Effector CD8-positive, alpha-beta T cell (primary cell): ENCODE measurements at regions not wholly inside any gene's neighbourhood (a gene's known extent, or its start where the extent isn't known, plus 50 kb on each side); places are given as distances from the start of the nearest gene placed in this dataset.
"Not testable (repeated sequence)": the region's sequence is repeated elsewhere in the genome, so short reads cannot be mapped to it uniquely, and the experiment has no call there.

Experiments used
- DNase-seq: peaks from one replicate; lab custom pipeline; 2025; lab: John Stamatoyannopoulos, UW

DNA sequence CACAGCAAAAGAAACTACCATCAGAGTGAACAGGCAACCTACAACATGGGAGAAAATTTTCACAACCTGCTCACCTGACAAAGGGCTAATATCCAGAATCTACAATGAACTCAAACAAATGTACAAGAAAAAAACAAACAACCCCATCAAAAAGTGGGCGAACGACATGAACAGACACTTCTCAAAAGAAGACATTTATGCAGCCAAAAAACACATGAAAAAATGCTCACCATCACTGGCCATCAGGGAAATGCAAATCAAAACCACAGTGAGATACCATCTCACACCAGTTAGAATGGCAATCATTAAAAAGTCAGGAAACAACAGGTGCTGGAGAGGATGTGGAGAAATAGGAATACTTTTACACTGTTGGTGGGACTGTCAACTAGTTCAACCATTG is 207.8 kb downstream of the USP6NL start:
- not testable (repeated sequence) for DNase-seq

GRCh38 chr10:11403116-11403515 is 208.3 kb downstream of the USP6NL start:
- peak; percentile 13 for DNase-seq

DNA sequence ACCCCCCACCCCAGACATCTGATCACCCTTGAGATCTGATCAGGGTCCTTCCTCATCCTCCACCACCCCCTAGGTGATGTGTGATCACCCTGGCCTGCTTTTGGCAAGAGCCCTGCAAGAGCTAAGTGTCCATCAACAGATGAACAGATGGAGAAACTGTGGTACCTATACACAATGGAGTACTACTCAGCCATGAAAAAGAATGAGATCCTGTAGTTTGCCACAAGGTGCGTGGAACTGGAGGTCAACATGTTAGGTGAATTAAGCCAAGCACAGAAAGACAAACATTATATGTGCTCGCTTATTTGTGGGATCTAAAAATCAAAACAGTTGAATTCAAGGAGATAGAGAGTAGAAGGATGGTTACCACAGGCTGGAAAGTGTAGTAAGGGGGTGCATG is 209.1 kb downstream of the USP6NL start:
- no peak for DNase-seq

DNA sequence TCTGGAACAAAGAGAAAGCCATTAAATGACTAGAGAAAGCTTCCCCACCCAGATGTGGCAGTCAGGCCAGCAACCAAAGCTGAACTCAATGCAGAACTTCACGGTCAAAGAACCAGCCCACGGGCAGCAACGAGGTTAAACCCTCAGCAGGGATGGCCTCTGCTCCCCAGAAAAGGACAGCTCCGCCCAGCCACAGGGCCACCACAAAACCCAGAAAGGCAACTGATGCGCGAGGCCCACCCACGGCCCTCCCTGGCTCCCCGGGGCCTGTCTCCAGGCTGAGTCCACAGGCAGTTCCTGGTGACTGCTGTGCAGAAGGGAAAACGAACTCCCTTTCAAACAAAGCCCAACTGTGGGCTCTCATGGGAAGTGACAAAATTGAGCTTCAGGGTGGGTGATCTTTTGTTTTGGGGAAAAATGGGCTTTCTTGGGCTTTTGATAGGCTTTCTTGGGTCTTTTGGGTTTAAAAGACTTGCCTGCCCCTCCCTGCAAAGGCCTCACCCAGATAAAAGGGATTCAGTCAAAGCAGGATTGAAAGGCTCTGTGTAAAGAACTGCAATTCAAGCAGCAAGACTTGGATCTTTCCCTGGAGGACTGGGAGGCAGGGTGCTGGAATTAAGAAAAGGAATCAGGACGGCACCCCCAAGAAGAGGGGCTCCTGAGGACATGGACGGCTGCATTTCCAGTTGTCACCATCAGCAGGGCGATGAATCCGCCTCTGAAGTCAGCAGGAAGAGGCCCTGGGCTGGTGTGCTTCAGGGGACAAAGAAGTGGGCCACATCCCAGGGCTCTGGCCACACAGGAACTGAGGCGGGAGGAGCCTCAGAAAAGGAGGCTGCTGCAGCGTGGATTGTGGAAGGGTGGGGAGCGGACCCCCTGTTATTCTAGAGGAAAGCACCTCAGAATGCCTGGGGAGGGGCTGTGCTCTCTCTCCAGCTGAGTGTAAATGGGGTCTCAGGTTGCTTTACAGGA is 209.9 kb downstream of the USP6NL start:
- DNase-seq, result no peak

DNA sequence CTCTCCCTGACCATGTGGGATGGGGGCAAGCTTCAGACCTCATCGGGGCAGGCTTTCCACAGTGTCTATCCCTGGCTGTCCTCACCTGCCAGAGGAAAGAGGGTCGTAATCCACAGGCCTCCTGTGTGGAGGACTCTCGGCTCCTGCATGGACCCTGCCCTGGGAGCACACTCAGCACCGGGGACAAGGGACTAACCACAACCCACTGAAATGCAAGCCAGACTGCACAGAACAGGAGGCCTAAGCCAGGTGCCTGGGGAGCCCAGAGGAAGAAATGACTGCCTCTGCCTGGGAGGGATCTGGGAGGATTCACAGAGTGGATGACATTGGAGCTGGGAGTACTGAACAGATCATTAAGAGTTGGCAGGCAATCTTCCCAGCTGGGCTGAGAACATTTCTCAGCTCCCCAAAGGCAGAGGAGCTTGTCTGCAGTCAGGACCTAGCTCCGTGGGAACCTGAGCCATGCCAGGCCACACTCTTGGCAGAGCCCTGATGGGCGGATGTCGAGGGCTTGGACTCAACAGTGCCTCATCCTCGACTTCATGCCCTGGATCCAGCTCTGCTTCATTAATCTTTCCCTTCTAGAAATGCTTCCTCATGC is 213.4 kb downstream of the USP6NL start:
- DNase-seq, result no peak

DNA sequence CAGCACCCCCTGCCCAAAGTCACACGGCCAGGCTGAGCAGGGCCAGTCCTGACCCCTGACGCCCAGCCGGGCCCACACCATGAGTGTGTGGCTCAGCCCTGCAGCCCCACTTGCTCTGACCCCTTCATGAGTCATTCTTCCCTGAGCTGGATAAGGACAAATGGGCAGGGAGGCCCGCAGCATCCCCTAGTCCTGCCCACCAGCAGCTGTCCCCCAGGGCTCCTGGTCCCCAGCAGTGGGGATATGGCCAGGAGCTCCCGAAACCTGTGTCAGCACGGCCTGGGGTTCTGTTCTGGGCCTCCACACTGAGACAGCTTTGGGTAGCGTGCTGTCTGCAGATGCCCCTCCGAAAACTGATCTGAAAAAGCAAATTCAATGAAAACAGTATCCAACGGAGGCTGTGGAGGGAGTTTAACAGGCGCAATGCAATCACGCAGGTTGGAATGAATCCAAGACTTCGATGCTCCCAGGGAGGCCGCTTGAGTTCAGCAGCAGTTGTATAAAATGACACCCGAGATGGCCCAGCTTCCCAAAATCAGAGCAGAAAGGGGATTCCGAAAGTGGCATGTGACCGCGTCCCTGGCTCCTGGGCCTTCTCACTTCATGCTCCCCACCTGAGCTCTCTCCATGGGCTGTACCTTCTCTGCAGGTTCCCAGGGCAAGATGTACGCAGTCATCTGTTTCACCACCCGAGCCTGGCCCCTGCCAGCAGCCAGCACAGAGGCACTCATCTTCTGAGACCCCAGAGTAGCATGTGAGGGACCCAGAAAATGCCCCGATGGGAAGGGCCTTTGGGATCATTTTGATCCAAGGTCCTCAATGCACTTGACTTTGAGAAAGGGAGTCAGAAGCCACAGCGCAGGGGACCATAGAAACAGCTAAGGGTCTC is 214.1 kb downstream of the USP6NL start:
- no peak for DNase-seq

GRCh38 chr10:11396311-11396955 is 215.0 kb downstream of the USP6NL start:
- no peak for DNase-seq

DNA sequence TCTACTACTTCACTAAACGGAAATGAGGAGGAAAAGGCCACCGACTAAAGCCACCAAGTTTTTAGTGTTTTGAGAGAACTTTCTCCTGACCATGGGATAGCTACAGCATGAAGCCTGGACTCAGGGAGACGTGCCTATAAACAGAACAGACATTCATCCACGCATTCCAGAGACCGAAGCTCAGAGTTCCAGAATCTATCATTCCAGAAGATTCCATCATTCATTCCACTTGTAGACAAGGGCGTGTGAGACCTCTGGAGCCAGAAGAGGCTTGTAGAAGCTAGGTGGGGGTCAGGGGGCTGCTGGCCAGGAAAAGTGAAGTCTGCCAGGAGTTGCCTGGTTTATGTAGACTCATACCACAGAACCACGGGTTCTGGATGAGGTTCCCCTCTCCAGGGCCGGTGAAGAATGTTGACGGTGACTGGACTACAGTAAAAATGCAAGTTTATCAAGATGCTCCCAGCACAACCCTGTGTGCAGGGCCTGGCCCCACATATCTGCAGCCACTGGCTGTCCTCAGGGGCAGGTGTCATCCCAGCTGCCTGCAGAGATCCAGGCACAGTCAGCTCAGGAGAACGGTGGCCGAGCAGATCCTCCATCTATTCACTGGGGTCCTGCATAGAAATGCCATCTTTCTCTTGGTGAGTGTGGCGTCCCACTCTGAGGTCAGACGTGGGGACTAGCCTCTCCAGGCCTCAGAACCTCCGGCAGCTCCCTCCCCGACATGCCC is 215.7 kb downstream of the USP6NL start:
- no peak for DNase-seq

DNA sequence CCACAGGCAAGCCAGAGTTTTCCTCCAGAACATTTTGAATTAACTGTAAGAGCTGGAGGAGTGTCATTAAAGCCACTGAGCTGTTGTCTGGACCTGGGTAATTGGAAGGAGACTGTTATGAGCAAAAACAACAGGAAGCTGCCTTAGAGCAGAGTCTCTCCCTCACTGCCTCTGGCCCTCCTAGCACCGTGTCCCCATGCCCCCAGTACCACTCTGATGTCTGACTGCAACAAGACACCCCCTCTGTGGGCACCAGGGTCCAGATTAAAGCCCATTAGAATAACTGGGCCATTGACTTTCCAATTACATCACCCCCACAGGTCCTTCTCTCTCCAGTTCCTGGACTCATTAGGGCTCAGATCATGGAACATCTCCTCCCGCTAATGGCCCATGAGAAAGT is 216.3 kb downstream of the USP6NL start:
- DNase-seq, result no peak

GRCh38 chr10:11393858-11394257 is 217.6 kb downstream of the USP6NL start:
- DNase-seq, result no peak

DNA sequence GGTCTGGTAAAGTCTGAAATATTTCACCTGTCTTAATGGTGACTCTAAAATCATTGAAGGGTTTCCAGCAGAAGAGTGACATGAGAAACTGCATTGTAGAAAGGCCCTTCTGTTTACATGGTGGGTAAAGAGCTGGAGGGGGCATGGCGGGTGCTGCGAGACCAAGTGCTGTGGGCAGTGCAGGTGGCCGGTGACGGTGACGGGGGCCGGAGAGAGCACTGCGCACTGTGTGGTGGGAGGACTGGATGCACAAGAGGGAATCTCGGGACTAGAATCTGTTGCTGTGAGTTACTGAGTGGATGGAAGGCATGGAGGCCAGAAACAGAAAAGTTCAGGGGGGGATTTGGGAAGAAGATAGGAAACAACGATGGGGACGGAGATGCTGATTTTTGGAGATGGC is 218.7 kb downstream of the USP6NL start:
- no peak for DNase-seq

DNA sequence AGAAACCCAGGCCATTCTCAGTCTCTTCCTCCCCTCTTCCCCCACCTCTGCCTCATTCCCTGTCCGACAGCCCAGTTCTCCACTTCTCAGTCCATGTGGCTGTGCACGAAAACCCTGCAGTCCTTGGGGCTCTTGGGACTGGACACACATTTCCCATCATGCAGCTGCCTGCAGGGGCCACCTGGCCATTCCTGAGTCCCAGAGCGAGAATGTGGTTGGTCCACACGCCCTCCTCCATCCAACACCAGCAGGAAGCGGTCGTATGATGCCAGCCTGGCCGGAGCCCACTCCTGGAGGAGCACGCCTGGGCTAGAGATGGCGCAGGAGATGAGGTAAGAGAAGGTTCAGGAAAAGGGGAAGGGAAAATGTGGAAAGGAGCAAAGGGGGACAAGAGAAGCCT is 222.5 kb downstream of the USP6NL start:
- no peak for DNase-seq

DNA sequence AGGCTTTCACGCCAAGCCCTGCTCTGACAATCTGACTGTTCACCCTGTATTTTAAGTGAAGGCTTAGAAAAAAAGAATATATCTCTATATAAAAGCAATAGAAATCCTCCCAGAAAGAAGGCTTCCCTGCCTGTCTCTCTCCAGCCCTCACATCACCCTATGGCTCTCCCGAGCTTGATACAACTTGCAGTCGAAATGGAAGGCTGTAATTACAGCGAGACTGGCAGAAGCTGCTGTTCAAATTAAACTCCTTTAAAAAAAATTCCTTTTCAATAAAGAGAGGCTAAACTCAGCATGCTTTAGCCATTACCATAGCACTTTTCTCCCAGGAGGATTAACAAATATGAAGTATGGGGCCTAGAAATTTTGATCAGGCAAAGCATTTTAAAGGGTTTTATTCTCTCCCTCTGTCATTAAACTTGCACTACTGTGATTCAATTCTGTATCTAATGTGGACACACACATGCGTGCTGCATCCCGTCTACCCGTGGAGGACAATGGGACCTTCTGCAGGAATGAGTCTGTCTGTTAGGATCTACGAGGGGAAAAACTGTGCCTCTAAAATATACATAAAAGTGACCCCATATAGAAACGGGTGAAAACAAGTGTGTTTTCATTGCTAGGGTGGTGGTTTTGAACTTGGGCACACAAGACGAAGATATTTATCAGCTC is 223.8 kb downstream of the USP6NL start:
- DNase-seq, result no peak

- DNase-seq, result no peak
These were observed 224.4 kb downstream of the USP6NL start for GRCh38 chr10:11387044-11387443.
